ENCODE measurements at regions not wholly inside any gene's neighbourhood (a gene's known extent, or its start where the extent isn't known, plus 50 kb on each side); places are given as distances from the start of the nearest gene placed in this dataset.

- TF ChIP-seq CTCF (conservative IDR thresholded peaks at IDR 0.05; ENCODE audit: low read depth, low read length) = no peak
- TF ChIP-seq EZH2 (IDR thresholded peaks at IDR 0.05; ENCODE audit: low read length, unreplicated experiment) = no peak
Measured at GRCh38 chr22:49673048-49673447, 154.6 kb downstream of the BRD1 start.

Data from PC-3 (cell line).